Adrenal gland (tissue), 9 donors: ENCODE measurements at regions not wholly inside any gene's neighbourhood (a gene's known extent, or its start where the extent isn't known, plus 50 kb on each side); places are given as distances from the start of the nearest gene placed in this dataset.

Source experiments
- DNase-seq, 7 donors: peaks; one replicate each; pipeline ENCODE4 v3.0.0-alpha.2; 2019 to 2020
- H3K27ac ChIP-seq, 5 donors: fragments of 200-600 bp; sonication (generic) in 4 of 5; 1 replicate in 3 of 5; 2 replicates in 2 of 5; pipeline versions ENCODE4 v1.5.1 to v1.8.0; 2016 to 2020; ENCODE audit warnings: mild to moderate bottlenecking in 1 of 5
- H3K27me3 ChIP-seq: fragments of 200-600 bp; 2 replicates; pipeline ENCODE4 v1.8.0; 2021
- H3K36me3 ChIP-seq, 2 donors: fragments of 200-600 bp; replicated peaks in 1 of 2; 1 replicate in 1 of 2; 2 replicates in 1 of 2; pipeline versions ENCODE4 v1.5.1 to v1.8.0; 2018 to 2022
- H3K4me1 ChIP-seq, 2 donors: fragments of 200-600 bp; replicated peaks in 1 of 2; 1 replicate in 1 of 2; 2 replicates in 1 of 2; pipeline versions ENCODE4 v1.5.1 to v1.8.0; 2018 to 2021
- H3K4me3 ChIP-seq, 4 donors: fragments of 200-600 bp; sonication (generic) in 3 of 4; one replicate each; pipeline ENCODE4 v1.5.1; 2016 to 2018
- H3K9me3 ChIP-seq, 3 donors: fragments of 200-600 bp; sonication (generic) in 1 of 3; replicated peaks in 1 of 3; 1 replicate in 2 of 3; 2 replicates in 1 of 3; pipeline versions ENCODE4 v1.5.1 to v1.8.0; 2016 to 2021
- POLR2A ChIP-seq, 2 donors: fragments of 450-650 bp; IDR thresholded peaks; one replicate each; pipeline ENCODE4 v1.6.1; 2017; ENCODE audit warnings: antibody characterized with exemption in 2 of 2, mild to moderate bottlenecking in 2 of 2, moderate library complexity in 1 of 2
- WGBS, 4 donors: extraction: QIAGEN DNeasy Blood & Tissue Kit in 2 of 4; methylation state at CpG; one replicate each; pipeline versions ENCODE4 v1.1.5 to v1.1.7; 2013 to 2017; 5-methylcytosine and 5-hydroxymethylcytosine counted together
- intact Hi-C, 2 donors: fragments of 100-400 bp; cut with DNase I; formaldehyde crosslinking; loops; one replicate each; pipeline versions ENCODE4 v1.14.1 to v1.15.0; 2022 to 2023
- TF ChIP-seq, protein P1 (sequence below), 6 experiments: fragments of 450-650 bp in 4 of 6; fragments of 200-600 bp in 2 of 6; sonication (generic) in 1 of 6; IDR thresholded peaks; 1 replicate in 5 of 6; 2 replicates in 1 of 6; pipeline versions ENCODE4 v1.5.1 to v1.8.0; 2016 to 2021; ENCODE audit warnings: antibody characterized with exemption in 6 of 6, mild to moderate bottlenecking in 2 of 6, moderate library complexity in 1 of 6
- donor health status: healthy with polysubstance abuse.
- donor health status: Bipolar disorder and iron deficiency.
- donor health status: DM: yes; HTN: yes; CAD: no.
- donor health status: DM: no; HTN: no; CAD: no.
- donor health status: DM: no; HTN: no; CAD: no.

DNA sequence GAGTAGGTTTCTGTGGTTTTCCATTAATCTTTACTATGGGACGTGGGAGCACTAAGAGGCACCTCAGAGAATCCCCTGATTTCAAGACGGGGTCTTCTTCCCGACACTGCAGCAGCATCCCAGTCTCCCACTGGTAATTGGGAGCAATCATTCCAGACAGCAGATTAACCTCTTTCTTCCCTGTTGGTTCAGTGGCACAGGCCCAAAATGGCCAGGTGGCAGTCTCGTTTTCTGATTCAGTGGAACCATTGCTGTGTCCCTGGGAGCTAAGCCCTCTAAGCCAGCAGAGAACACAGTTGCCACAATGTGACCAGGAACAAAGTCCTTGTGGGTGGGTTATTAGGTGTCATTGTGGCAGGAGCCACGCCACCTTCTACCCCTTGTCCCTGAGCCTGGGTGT is 342.1 kb downstream of the MATN1 start:
- Histone ChIP-seq H3K4me3 (no peak overlapping the region), H3K4me1 (no peaks in the 10 kb centered on the region), H3K27me3 (peaks cover 4% of the 10 kb centered on the region), H3K27ac (no peak overlapping the region), H3K9me3 (no peaks in the 10 kb centered on the region), H3K36me3 (no peaks in the 10 kb centered on the region)
- 44 to 73% (median 68%) methylated on average over 5 of the region's 5 CpGs for WGBS, 4 donors
- DNase-seq, result peak in 1 of 7 donors; percentile 29
- intact Hi-C loops, result loop anchor here in 1 of 2 donors (5.0 to 10.0 kb wide), 3 partner anchors 324 to 1144 kb away; partner anchors contain the start of gene PTPRU
- TF ChIP-seq, protein P1, sequence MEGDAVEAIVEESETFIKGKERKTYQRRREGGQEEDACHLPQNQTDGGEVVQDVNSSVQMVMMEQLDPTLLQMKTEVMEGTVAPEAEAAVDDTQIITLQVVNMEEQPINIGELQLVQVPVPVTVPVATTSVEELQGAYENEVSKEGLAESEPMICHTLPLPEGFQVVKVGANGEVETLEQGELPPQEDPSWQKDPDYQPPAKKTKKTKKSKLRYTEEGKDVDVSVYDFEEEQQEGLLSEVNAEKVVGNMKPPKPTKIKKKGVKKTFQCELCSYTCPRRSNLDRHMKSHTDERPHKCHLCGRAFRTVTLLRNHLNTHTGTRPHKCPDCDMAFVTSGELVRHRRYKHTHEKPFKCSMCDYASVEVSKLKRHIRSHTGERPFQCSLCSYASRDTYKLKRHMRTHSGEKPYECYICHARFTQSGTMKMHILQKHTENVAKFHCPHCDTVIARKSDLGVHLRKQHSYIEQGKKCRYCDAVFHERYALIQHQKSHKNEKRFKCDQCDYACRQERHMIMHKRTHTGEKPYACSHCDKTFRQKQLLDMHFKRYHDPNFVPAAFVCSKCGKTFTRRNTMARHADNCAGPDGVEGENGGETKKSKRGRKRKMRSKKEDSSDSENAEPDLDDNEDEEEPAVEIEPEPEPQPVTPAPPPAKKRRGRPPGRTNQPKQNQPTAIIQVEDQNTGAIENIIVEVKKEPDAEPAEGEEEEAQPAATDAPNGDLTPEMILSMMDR (IDR thresholded peaks at IDR 0.05), result no peak
- TF ChIP-seq POLR2A (IDR thresholded peaks at IDR 0.05), result no peak

DNA sequence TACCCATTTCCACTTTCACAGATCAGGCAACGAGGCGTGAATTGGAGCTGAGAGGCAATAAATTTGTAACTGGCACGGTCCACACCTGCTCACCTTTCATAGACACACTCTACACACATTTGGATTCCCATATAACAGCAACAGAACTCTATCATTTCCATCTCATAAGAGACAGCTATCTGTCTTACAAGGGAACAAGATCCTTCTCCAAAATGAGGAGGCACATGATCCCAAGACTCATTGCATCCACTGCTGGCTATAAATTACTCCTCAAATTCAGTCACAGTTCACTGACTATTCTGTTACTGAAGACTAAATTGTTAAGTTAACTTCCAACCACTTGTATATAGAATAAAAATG is 342.8 kb downstream of the MATN1 start:
- Histone ChIP-seq H3K27me3 (peaks cover 4% of the 10 kb centered on the region), H3K36me3 (no peaks in the 10 kb centered on the region), H3K4me1 (no peaks in the 10 kb centered on the region), H3K27ac (no peak overlapping the region), H3K4me3 (no peak overlapping the region), H3K9me3 (no peaks in the 10 kb centered on the region)
- WGBS, 4 donors, result 0% methylated on average over 3 of the region's 3 CpGs
- no peak for DNase-seq
- intact Hi-C loops, result loop anchor here in 1 of 2 donors (5.0 to 10.0 kb wide), 3 partner anchors 324 to 1143 kb away; partner anchors contain the start of gene PTPRU
- no peak for TF ChIP-seq POLR2A (IDR thresholded peaks at IDR 0.05)
- TF ChIP-seq, protein P1 (IDR thresholded peaks at IDR 0.05), result peak in 1 of 6 experiments; percentile 6

DNA sequence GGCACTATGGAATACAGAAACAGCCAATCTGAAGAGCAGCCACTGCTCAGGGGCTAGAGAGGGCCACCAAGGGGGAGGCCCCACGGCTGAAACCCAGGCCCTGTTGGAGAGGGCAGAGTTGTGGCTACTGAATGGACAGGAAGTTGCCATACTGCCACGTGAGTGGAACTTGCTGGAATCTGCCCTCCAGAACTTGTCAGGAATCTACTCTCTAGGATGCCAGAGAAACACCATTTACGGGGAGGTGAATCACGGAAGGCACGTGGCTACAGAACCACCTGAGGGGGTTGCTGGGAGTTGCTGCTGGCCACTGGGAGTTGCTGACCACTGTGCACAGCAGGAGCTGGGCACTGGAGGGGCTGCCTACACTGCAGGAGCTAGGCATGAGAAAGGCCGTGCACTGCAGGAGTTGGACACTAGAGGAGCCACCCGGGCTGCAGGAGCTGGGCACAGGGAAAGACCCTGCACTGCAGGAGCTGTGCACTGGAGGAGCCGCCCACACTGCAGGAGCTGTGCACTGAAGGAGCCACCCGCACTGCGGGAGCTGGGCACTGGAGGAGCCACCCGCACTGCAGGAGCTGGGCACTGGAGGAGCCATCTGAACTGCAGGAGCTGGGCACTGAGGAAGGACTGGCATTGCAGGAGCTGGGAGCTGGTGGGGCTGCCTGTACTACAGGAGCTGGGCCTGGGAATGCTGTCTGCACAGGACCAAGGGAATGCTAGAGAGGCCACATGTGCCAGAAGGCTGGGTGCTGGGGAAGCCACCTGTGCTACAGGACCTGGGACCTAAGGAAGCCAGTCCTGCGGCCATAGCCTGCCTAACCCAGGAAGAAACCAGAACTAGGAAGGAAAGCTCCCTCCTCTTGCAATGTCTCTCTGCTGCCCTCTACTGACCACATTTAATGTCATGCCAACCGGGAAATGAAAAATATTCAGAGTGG is 343.4 kb downstream of the MATN1 start:
- TF ChIP-seq, protein P1 (IDR thresholded peaks at IDR 0.05), result peak; percentile 73 to 90 (median 80)
- no peak for TF ChIP-seq POLR2A (IDR thresholded peaks at IDR 0.05)
- no peak overlapping the region for H3K27ac ChIP-seq
- 44 to 53% (median 49%) methylated on average over 13 of the region's 13 CpGs for whole genome bisulfite sequencing, 4 donors
- H3K36me3 ChIP-seq, result no peaks in the 10 kb centered on the region
- intact Hi-C loops, result loop anchor here in 1 of 2 donors (5.0 to 10.0 kb wide), 3 partner anchors 325 to 1143 kb away; partner anchors contain the start of gene PTPRU
- H3K27me3 ChIP-seq, result peaks cover 4% of the 10 kb centered on the region
- no peaks in the 10 kb centered on the region for H3K4me1 ChIP-seq
- no peak overlapping the region for H3K4me3 ChIP-seq
- DNase-seq, result peak; percentile 41 to 75 (median 66)
- no peaks in the 10 kb centered on the region for H3K9me3 ChIP-seq

DNA sequence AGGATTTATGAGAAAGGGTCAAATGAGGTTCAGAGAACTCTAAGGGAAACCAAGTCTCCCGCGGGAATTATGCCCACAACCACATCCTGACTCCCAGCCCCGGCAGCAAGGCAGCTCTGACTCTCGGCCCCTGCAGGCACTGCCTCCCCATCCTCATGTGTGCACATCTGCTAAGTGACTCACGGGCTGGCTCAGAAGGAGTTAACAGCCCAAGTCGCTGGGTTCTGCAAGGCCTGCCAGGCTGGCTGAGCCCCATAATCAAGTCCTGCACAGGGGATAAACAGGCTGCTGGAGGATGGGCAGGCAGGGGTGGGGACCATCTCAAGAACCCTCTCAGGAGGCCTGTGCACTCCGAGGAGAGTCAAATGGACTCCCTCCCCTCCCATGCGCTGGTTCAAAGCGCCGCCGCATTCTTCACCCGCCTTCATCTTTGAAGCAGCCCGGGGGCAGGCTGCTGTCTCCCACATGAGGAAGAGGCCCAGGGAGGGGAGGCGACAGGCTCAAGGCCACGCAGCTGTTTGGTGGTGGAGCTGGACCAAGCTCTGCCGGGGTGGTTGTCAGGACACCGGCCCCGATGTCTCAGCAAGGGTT is 344.3 kb downstream of the MATN1 start:
- no peak overlapping the region for H3K4me3 ChIP-seq
- no peaks in the 10 kb centered on the region for H3K4me1 ChIP-seq
- TF ChIP-seq POLR2A (IDR thresholded peaks at IDR 0.05), result no peak
- TF ChIP-seq, protein P1 (IDR thresholded peaks at IDR 0.05), result no peak
- intact Hi-C loops, result no loop called here
- no peaks in the 10 kb centered on the region for H3K36me3 ChIP-seq
- peaks cover 4% of the 10 kb centered on the region for H3K27me3 ChIP-seq
- WGBS, 4 donors, result 24 to 35% (median 27%) methylated on average over 13 to 18 of the region's 18 CpGs
- H3K9me3 ChIP-seq, result no peaks in the 10 kb centered on the region
- H3K27ac ChIP-seq, result no peak overlapping the region
- DNase-seq, result peak in 1 of 7 donors; percentile 52
